HG03354 (cell line): ENCODE measurements at regions not wholly inside any gene's neighbourhood (a gene's known extent, or its start where the extent isn't known, plus 50 kb on each side); places are given as distances from the start of the nearest gene placed in this dataset.

Experiments
- ATAC-seq: cut with Tn5 transposase; IDR thresholded peaks from one replicate; pipeline ENCODE4 v1.9.1; 2021; ENCODE audit warnings: mild to moderate bottlenecking; ENCODE audit not compliant: unreplicated experiment, poor library complexity, severe bottlenecking

GRCh38 chr7:33802600-33802999, 102.7 kb upstream of the BMPER start:
- no peak for ATAC-seq

GRCh38 chr7:33804140-33804660, 101.1 kb upstream of the BMPER start:
- ATAC-seq: no peak

- no peak for ATAC-seq
Measured at GRCh38 chr7:33805630-33806233, 99.6 kb upstream of the BMPER start.

GRCh38 chr7:33806298-33807154, 98.8 kb upstream of the BMPER start:
- no peak for ATAC-seq

GRCh38 chr7:33807155-33807530, 98.2 kb upstream of the BMPER start:
- no peak for ATAC-seq

- ATAC-seq: no peak
Measured at GRCh38 chr7:33807779-33808482, 97.4 kb upstream of the BMPER start.

GRCh38 chr7:33809228-33809627, 96.1 kb upstream of the BMPER start:
- ATAC-seq: no peak

GRCh38 chr7:33810356-33810755, 95.0 kb upstream of the BMPER start:
- ATAC-seq: no peak

- no peak for ATAC-seq
Measured at GRCh38 chr7:33813331-33813730, 92.0 kb upstream of the BMPER start.

GRCh38 chr7:33814400-33814799, 90.9 kb upstream of the BMPER start:
- no peak for ATAC-seq

GRCh38 chr7:33814936-33815335, 90.4 kb upstream of the BMPER start:
- no peak for ATAC-seq

- no peak for ATAC-seq
Measured at GRCh38 chr7:33815336-33815735, 90.0 kb upstream of the BMPER start.

- no peak for ATAC-seq
Measured at GRCh38 chr7:33816106-33816505, 89.2 kb upstream of the BMPER start.

- no peak for ATAC-seq
Measured at GRCh38 chr7:33819658-33820057, 85.7 kb upstream of the BMPER start.

- ATAC-seq: no peak
Measured at GRCh38 chr7:33820206-33820605, 85.1 kb upstream of the BMPER start.

GRCh38 chr7:33821970-33822369, 83.4 kb upstream of the BMPER start:
- ATAC-seq: no peak

GRCh38 chr7:33823913-33824312, 81.4 kb upstream of the BMPER start:
- no peak for ATAC-seq

- no peak for ATAC-seq
Measured at GRCh38 chr7:33824911-33825459, 80.4 kb upstream of the BMPER start.

GRCh38 chr7:33825644-33826043, 79.7 kb upstream of the BMPER start:
- no peak for ATAC-seq

GRCh38 chr7:33829536-33829935, 75.8 kb upstream of the BMPER start:
- no peak for ATAC-seq
